ENCODE measurements at regions not wholly inside any gene's neighbourhood (a gene's known extent, or its start where the extent isn't known, plus 50 kb on each side); places are given as distances from the start of the nearest gene placed in this dataset.
A peak's percentile ranks its signal among the peaks of the same experiment; 100 is the strongest.

- no peak for DNase-seq
Measured at GRCh38 chr11:105553025-105553424, 56.8 kb upstream of the GRIA4 start.

DNA sequence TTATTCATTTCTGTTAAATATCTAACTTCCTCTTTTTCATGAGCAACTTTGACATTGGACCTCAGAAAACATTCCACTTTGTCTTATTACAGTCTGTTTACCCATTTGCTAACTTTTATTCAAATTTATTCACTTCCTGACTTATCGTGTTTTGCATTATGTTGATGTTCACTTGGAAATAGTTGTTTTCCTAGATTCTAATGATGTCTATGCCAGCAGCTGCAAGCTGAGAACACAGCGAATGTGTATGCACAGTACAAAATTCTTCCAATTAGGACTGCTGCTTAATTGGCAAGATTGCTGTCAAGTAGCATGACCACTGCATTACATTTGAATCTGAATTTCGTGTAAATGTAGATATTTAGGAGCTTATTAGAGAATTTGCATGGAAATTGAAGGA, 61.5 kb upstream of the GRIA4 start:
- no peak for DNase-seq

- DNase-seq = no peak
Measured at GRCh38 chr11:105538588-105538987, 71.3 kb upstream of the GRIA4 start.

- DNase-seq = no peak
Measured at GRCh38 chr11:105537531-105537930, 72.3 kb upstream of the GRIA4 start.

DNA sequence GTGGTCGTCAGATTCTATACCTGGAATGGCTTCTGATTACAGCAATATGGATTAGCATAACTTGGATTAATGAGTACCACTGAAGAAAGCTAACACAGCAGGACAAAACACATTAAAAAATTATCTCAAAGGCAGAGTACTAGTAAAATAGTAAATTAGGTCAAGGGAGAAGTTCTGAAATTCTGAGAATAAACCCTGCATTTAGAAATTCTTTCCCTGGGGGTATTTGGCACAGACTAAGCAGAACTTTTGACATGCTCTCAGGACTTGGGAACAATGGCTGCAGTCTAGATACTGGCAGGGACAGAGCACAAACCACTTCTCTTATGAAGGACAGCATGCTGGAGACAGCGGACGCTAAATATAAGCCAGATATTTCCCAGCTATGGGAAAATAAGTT, 85.6 kb upstream of the GRIA4 start:
- DNase-seq = no peak

DNA sequence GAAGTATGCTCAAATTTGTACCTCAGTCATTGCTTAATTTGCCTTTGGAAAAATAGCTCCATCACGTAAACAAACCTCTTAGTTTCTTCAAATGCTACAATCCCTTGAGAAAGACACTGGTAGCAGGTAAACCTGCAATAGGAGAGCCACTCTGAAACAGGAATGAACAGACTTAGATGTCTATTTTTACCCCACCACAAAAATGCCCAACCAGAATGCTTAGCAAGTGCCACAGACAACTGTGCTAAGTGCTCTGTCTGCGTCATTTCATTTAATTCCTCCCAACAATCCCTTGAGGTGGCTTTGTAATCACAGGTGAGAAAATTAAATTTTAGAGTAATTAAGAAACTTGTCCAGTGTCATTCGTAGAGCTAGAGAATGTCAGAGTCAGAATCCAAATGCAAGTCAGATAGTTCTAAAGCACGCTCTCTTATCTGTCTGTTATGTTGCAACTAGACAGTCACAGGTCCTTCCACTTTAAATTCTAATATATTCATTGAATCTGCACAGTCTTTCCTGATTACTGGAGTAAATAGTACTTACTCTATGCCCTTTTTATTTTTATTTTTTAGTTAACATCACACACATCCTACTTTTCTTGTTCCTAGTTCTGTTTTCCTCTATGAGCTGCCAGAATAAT, 89.0 kb upstream of the GRIA4 start:
- DNase-seq = no peak

DNA sequence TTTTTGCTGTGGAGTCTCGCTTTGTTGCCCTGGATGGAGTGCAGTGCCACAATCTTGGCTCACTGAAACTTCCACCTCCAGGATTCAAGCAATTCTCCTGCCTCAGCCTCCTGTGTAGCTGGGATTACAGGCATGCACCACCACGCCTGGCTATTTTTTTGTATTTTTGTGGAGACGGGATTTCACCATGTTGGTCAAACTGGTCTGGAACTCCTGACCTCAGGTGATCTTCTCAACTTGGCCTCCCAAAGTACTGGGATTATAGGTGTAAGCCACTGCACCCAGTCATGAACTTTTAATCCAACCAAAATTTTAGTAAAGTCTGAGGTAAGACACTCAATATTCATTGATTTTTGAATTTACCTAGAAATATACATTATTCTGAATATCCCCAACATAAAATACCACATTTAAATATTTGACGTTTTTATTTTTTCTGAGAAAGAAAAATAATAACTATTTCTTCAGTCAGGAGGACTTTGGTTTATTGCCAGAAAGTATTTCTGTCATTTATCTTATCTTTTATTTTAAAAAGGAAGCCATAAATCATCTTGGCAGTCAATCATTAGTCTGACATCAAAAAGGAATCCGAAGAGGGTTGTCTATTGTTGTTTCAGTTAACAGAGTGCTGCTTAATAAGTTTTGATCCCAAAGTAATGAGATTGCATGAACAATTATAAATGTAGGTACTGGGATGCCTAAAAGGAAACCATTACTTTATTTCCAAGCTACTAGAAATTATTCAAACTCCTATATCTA, 102.2 kb upstream of the GRIA4 start:
- no peak for DNase-seq

DNA sequence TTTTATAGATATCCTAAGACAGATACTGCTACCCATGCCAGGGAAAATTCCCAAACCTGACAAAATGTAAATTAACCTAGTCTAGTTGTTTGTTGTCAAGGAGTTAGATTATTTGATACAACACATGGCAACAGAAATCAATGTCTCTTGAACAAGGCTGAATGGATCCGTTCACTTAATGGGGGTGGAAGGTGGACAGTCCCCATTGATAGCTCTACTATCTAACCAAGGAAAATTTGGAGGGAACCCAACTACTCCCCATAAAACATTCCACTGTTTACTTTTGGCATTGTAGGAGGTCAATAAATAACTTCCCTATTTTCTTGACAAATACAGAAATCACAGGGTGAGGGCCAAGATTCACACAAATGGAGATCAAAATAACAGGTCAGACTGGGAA, 117.9 kb upstream of the GRIA4 start:
- DNase-seq = no peak

DNA sequence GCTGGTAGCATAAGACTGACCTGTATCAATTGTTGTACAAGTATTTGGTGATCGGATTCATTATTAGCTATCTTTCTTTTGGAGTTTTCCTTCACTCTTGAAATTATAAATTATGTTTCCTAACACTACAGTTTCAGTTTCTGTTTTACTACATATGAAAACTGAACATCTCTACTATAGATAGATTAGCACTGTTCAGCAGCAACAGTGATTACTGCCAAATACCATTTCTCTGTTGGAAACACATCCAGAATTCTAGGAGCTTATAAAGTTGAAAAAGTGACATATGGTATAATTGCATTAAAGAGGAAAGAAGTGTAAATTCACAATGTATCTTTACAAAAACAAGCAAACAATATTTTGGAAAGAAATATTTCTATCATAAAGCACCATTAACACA, 118.5 kb upstream of the GRIA4 start:
- no peak for DNase-seq

GRCh38 chr11:105490333-105490732, 119.5 kb upstream of the GRIA4 start:
- DNase-seq = no peak

GRCh38 chr11:105489446-105489845, 120.4 kb upstream of the GRIA4 start:
- DNase-seq = no peak

DNA sequence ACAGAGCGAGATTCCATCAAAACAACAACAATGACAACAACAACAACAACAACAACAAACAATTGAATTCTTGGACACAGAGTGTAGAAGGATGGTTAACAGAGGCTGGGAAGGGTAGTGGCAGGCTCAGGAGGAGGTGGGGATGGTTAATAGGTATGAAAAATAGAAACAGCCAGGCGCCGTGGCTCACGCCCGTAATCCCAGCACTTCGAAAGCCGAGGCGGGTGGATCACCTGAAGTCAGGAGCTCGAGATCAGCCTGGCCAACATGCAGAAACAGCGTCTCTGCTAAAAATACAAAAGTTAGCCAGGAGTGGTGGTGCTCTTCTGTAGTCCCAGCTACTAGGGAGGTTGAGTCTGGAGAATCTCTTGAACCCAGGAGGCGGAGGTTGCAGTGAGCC, 122.9 kb upstream of the GRIA4 start:
- DNase-seq = no peak

DNA sequence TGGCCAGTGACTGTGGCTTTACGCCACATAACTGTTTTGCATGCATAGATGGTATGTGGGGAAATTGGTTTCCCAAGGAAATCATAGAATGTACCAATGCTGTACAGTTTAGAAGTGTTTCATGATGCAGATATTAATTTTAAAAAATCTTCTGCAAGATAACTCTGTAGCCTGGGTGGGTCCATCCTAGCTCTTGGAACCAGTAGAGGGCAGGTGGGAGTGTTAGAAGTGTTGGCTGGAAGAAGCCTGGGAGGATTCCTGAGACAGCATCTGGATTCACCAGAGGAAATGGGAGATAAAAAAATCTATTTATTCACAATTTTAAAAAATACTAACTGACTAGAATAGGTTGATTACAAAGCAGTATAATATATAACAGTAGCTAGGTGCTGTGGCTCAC, 139.9 kb upstream of the GRIA4 start:
- no peak for DNase-seq

DNA sequence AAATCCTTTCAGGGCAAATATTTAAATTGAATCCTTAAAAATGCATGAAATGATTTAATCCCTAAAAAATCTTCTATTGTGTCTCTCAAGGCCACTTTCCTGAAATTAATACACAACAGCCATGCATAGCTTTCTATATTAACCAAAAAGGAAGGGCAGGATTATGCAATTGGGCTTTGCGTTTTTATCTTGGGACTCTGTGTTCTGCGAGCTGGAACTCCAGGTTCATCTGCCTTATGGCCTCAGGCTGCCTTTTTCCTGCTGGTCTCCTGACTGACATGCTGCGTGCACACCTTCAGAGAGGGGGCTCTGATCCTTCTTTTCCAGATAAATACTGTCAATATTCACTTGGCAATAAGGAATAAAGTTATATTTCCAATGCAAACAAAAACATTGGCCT, 141.7 kb upstream of the GRIA4 start:
- DNase-seq = no peak

- no peak for DNase-seq
Measured at GRCh38 chr11:105466582-105467228, 143.2 kb upstream of the GRIA4 start.

GRCh38 chr11:105458071-105458470, 151.8 kb upstream of the GRIA4 start:
- no peak for DNase-seq

GRCh38 chr11:105456950-105457349, 152.9 kb upstream of the GRIA4 start:
- no peak for DNase-seq

DNA sequence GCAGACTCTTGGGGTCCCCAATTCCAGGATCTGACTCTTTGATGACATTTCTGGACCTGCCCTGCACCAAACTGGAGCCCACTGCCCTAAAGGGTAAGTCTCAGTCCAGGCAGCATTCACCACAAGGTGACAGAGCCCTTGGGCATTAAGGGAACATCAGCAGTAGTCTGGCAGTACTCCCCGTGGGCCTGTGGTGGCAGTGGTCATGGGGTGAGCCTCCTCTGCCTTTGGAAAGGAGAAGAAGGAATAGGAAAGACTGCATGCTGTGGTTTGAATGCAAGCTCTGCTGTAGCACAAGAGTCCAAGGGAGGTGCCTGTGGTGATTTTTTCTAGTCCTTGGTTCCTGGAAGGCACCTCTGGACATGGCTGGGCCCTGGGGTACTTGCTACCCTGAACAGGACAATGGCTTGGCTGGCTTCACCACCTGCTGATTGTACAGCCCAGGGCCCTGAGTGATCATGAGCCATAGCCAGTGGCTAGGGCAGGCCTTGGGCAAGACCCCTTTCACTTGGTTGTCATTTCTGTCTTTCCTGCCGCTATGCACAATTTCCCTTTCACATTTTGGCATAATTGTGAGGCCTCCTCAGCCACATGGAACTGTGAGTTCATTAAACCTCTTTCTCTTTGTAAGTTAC, 160.7 kb upstream of the GRIA4 start:
- DNase-seq = no peak

- no peak for DNase-seq
Measured at GRCh38 chr11:105448703-105449079, 161.2 kb upstream of the GRIA4 start.

- peak; percentile 28 for DNase-seq
Measured at GRCh38 chr11:105447936-105448702, 161.8 kb upstream of the GRIA4 start.

DNA sequence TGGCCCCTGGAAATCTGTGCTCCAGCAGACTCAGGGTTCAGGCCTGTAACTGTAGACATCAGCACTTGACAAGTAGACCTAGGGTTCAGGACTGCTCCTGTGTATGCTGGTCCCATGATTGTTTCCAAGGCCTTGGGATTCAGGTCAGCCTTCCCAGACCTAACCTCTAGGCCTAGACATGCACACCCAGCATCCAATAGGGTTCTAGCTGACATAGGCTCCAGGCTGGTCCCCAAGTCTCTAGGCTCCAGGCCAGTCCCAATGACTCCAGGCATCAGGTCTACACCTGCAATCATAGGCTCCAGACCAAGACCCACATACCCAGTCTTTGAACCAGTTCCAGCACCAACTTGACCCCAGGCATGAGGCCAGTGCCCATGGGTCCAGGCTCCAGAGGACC, 166.2 kb upstream of the GRIA4 start:
- no peak for DNase-seq

DNA sequence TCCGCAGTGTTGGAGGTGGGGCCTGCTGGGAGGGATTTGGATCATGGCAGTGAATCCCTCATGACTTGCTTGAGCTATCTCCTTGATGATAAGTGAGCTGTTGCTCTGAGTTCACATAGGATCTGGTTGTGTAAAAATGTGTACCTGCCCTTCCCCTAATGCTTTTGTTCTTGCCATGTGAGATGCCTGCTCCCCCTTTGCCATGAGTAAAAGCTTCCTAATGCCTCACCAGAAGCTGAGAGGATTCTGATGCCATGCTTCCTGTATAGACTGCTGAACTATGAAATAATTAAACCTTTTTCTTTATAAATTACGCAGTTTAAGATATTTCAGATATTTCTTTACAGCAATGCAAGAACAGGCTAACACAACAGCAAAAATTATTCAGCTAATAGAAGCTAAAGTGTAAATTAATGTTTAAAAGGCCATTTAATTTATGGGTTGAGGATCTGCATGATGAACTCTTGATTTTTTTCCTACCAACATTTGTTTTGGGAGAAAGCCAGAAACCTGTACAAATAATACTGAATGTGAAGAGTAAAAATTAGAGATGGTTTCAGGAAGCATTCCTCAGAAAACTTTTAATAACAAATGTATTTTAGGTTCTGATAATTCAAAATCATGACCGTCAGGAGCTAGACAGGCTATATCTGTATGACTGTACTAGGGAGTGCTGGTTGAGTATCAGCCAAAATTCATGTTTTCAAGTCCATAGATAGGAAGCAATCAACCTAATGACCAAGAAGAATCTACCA, 177.5 kb upstream of the GRIA4 start:
- DNase-seq = no peak
